ENCODE measurements at regions not wholly inside any gene's neighbourhood (a gene's known extent, or its start where the extent isn't known, plus 50 kb on each side); places are given as distances from the start of the nearest gene placed in this dataset.
"Not testable (repeated sequence)": the region's sequence is repeated elsewhere in the genome, so short reads cannot be mapped to it uniquely, and the experiment has no call there.

DNA sequence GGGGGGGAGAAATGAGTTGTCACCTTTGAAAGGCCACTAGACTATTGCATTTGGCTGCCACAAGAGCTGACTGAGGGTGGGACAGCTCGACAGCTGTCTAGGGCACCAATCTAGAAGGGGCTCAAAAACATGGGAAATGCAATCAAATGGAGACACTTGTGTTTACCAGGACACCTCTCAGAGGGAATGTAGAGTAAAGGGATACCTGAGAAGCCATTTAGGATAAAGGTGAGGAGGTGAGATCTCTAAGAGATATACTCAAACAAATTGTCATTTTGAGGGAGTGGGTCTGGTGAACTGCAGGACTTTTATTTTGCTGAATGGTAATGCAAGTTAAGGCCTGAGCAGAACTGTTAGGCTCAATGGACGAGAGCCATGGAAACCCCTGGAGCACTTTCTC lies 159.8 kb downstream of the DDX1 start:
- DNase-seq (ENCODE audit: low read depth): no peak

DNA sequence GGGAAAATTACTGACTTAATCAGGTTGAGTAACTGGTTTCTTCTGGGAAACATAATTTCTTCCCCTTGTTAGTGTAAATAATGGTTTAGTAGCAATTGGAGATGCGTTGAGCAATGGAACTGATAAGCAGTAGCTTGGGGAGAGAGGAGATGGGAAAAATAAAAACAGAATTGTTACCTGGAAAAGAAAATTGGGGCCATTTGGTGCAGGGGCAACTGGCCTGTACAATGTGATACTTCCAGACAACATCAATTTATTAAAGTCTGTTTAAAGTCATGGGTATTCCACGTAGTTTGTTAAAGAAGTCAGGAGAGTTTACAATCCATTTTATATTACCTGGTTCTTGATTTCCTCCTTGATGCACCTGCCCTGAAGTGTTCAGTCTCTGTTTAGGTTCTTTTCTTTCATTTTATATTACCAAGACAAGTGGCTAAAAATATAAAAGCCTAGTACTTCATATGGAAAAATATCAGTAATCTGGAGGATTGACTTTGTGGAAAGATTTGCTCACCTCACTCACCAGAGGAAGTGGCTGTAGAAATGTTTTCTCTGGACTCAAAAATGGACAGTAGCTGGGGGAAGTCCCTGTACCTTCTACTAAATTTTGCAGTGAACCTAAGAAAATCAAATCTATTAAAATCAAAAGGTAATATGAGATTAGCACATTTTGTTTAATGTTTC lies 161.0 kb downstream of the DDX1 start:
- no peak for DNase-seq (ENCODE audit: low read depth)

DNA sequence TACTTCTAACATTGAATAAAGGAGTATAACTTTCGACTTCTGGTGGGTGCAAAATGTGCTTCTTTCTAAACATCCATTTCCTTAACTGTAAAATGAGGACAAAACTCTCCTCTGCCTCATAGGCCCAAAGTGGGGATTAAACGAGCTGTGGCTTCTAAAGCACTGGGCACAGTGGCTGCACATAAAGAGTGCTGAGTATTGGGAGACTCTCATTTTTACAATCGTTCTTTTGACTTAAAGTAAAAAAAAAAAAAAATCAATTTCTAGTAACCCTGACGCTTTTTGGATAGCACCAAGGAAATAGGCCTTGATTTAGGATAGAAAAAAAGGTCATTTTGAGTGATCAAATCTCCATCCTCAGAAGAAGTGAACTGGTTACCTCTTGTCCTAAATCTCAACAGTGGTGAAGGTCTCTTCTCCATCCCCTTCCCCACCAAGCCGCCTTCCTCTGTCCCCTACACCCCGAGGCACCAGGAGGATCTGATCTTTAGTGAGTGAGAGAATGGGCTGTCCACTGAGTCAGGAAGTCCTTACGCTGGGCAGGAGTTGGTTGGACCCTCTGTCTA lies 161.6 kb downstream of the DDX1 start:
- no peak for DNase-seq (ENCODE audit: low read depth)

DNA sequence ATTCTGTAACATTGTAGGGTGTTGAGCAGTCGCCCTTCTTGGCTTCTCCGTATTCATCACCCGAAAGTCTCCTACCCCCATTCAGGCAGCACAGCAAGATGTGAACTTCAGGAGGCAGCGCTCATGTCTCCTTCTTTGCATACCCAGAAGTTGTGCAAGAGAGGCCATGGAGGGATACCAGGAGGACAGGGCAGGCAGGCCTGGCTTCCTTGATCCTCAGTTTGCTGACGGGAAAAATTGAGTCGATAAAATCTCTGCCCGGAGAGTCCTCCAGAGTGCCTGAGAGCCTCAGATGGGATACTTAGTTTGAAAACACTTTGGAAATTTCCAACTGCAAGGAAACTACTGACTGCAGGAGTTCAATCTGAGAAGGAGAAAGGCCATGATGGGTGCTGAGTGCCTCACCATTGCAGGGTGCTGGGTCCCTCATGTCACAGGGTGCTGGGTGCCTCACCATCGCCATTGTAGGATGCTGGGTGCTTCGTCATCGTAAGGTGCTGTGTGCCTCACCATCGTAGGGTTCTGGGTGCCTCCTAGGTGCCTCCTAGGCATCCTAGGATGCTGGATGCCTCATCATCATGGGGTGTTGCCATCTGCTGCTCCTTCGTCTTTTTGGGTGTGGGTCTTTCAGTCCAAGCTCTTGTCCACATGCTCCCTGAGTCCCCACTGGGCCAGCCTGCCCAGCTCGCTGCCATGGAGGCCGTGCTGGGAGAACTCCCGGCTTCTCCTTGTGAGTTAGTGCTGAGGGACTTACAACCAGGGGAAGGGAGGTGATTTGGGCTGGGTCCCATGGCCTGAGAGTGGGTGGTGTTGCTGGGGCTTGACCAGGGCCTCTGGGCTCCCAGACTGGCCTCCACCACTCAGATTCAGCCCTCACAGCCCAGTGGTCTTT lies 162.4 kb downstream of the DDX1 start:
- no peak for DNase-seq (ENCODE audit: low read depth)

DNA sequence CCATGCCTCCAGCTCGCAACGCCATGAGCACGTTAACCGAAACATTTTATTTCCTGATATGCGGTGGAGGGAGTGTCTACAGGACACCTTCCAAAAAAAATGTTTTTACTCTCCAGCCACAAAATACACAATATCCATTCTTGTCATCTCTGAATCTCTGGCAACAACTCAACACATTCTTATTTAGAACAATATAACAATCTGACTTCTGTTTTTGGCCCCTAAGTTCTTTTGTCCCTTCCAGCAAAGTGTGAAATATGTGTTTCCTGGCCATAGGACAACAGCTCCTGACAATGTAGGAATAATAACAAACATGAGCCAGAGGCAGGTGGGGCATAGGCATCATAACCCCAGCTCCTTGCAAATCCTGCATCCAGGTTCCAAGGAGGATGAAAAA lies 163.0 kb downstream of the DDX1 start:
- DNase-seq (ENCODE audit: low read depth): no peak

DNA sequence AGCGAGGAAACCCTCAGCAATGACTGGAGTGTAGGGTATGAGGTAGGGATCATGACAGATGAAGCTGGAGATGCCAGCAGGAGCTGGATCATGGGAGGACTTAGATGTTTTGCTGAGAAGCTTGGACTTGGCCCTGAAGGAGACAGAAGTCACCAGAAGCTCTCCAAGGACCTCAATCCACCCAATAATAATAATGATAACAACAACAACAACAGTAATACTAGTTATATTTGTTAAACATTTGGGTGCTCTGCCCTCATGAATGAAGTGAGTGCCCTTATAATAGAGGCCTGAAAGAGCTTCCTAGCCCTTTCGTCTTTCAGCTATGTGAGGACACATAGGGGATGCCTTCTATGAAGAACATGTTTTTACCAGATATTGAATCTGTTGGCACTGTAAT lies 163.9 kb downstream of the DDX1 start:
- DNase-seq (ENCODE audit: low read depth): no peak

DNA sequence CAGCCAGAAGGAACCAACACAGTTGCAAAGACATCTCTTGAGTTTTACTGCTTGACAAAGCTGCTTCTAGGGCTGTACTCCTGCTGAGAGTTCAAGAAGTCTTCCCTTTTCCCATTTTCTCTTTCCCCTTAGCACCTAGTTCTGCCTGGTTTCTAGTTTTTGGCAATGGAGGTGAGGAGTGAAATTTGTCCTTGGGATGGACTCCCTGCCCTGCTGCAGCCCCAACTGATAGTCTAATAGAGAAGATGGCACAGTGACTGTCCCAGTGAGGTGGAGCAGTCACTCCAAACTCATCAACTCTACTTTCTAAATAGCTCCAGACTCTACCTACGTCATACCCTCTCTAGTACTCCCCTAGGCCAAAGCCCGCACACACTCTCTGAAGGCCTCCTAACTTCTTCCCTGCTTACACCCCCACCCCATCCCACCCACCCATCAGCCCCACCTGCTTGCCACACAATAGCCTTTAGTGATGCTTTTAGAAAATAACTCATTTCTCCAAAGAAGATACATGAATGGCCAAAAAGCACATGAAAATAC lies 164.4 kb downstream of the DDX1 start:
- no peak for DNase-seq (ENCODE audit: low read depth)

DNA sequence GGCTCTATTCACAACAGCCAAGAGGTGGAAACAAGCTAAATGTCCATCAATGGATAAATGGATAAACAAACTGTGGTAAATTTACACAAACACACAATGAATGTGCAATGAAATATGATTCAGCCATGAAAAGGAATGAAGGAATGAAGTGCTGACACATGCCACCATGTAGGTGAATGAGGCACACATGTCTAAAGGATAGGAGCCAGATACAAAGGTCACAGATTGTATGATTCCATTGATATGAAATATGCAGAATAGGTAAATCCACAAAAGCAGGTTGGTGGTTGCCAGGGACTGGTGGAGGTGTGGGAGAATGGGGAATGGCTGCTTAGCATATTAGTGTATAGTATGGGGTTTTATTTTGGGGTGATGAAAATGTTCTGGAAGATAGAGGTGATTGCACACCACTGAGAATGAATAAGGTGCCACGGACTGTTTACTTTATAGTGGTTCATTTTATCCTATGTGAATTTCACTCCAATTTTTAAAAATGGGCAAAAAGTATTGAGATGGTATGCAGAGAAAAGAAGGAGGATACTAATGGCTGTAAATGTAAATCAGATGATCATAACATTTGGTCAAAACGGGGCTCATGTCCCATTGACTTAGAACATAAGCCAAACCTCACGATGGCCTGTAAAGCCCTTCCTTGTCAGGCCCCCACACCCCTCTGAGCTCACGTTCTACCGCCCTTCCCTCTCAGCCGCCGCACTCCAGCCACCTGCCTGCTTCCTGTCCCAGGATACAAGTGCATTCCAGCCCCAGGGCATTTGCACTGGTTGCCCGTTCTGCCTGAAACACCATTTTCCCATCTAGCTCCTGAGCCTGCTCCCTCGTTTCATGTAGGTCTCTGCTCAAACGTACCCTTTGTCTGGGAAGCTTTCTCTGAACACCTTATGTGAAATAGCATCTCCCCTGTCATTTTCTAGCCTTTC lies 165.5 kb downstream of the DDX1 start:
- DNase-seq (ENCODE audit: low read depth): no peak

DNA sequence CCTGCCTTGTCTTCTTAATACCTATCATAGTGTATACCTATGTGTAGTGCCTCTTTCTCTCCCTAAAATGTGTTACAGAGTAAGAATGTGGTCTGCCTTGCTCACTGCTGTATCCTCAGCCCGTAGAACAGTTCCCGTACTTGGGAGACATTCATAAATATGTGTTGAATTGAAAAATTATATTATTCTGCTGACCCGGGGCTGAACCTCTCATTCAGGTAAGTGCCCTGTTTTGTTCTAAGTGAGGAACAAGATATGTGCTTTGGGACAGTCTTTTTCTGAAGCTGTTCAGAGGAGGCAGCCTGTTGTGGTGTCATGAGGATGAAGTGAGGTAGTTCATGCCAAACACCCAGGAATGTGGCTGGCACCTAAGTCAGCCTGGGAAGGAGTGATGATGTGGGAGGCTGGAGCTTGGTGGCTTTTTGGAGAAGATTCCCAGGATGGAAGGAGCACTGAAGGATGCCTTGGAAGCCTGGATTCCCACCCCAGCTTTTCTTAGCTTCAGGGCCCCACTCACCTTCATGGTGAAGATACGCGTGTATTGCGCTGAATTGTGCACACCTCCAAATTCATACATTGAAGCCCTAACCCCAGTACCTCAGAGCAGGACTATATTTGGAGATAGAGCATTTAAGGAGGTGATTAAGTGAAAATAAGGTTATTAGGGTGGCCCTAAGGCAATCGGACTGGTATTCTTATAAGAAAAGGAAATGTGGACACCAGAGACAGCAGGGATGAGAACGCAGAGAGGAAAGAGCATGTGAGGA lies 166.3 kb downstream of the DDX1 start:
- DNase-seq (ENCODE audit: low read depth): no peak

DNA sequence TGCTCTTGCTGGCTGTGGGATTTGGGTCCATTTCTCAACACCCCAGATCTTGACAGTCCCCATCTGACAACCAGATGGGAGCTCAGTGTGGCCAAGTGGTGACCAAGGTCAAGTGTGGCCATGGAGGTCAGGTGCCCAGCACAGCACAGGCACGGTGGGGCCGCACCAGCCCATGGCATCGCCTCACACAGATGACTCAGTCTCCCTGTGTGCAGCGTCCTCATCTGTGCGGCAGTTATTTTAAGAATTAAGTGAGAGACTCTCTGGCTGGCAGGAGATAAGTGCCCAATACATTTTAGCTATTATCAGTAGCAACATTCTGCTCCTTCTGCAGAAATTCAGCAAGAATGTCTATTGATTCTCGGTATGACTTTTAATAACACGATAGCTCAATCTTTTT lies 167.2 kb downstream of the DDX1 start:
- no peak for DNase-seq (ENCODE audit: low read depth)

DNA sequence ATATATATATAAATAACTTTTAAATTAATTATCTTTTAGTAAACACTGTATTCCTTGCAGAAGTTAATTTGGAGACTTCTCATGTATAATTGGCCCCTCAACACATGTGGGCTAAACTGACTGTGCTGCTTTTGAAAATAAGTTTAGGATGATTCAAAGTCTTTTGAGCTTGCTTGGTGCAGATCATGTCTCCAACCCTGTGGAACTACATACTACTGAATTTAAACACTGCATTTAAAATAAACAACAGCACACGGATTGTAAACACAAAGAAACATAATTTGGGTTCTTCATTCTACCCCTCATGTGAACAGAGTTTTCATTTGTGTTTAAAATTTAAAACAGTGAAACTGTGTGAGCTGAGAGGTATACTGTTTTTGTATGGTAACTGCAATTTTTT lies 167.7 kb downstream of the DDX1 start:
- DNase-seq (ENCODE audit: low read depth): no peak

DNA sequence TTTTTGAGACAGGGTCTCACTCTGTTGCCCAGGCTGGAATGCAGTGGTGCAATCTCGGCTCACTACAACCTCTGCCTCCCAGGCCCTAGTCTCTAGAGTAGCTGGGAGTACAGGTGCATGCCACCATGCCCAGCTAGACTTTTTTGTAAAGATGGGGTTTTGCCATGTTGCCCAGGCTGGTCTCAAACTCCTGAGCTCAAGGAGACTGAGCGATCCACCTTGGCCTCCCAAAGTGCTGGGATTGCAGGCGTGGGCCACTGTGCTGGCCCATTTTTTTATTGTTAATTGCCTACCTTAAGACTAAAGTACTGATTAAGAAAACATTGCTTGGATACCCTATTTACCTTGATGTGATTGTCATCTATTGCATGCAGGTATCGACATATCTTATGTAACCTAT lies 168.1 kb downstream of the DDX1 start:
- DNase-seq (ENCODE audit: low read depth): not testable (repeated sequence)

DNA sequence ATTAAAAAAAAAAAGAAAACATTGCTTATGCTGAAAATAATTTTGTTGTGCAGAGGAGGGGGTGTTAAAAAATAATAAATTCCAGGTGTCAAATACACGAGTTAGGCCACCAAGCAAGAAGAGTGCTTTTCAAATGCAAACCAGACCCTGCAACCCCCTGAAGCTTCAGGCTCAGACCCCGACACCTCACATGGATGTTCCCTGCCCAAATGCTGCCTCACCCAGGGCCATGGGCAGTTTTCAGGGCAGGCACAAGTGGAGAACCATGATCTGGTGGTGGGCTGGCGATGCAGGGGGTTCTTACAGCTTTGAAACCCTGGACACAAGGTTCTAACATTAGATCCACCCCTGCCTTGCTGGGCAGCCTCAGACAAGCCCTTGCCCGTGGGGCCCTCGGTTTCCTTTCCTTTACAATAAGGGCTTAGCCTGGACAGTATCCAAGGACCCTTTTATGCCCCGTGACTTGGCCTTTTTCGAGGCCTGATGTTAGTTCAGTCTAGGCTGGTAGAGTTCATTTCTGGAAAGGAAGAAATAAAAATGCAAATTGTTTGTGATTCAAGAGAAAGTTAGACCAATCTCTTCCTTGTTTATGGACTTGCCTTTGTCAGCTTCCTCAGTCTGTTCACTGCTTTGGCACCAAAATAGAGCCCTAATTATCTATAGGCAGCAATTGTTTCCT lies 168.7 kb downstream of the DDX1 start:
- no peak for DNase-seq (ENCODE audit: low read depth)

DNA sequence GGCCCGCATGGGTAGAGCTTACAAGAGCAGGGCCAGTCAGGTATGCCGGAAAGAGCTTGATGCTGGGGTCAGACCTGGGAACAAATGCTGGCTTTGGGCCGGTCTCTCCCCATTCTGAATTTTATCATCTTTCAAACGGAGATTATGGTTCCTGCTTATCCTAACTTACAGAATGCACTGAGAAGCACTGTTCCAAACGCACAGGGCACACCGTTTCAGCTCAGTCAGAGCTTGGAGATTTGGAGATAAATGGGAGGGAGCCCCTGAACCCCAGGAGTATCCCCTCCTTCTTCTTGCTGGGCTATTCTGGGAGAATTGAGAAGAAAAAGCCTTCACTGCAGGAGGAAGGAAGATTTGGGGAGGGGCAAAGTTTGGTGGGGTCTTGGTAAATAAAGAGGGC lies 169.4 kb downstream of the DDX1 start:
- DNase-seq (ENCODE audit: low read depth): no peak

DNA sequence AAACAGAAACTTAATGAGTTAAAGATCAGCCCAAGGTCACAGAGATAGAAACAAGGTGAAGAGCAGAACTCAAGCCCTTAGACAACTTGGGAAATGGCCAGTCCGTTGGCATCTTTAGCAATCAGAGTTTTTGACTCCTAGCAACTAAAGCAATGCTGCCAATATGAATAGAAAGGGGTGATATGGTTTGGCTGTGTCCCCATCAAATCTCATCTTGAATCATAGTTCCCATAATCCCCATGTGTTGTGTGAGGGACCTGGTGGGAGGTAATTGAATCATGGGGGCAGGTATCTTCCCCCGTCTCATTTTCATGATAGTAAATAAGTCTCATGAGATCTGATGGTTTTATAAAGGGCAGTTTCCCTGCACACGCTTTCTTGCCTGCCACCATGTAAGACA lies 170.2 kb downstream of the DDX1 start:
- DNase-seq (ENCODE audit: low read depth): no peak

DNA sequence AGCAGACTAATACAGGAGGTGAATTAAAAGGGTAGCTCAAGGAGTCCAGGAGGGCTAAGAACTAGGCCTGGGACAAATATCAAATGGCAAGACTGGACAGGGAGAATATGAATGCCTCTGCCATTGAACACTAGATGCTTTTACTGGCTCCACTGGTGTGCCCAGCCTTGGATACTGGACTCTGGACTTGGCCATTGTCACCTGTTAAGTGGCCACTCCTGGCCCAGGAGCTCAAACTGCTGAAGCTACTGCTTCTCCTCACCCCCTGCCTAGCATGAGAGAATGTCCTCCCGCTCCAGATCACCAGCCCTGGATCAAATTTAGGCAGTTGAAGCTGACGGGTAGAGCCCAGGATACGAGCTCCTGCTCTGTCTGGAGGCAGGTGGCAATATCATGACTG lies 170.8 kb downstream of the DDX1 start:
- DNase-seq (ENCODE audit: low read depth): no peak

DNA sequence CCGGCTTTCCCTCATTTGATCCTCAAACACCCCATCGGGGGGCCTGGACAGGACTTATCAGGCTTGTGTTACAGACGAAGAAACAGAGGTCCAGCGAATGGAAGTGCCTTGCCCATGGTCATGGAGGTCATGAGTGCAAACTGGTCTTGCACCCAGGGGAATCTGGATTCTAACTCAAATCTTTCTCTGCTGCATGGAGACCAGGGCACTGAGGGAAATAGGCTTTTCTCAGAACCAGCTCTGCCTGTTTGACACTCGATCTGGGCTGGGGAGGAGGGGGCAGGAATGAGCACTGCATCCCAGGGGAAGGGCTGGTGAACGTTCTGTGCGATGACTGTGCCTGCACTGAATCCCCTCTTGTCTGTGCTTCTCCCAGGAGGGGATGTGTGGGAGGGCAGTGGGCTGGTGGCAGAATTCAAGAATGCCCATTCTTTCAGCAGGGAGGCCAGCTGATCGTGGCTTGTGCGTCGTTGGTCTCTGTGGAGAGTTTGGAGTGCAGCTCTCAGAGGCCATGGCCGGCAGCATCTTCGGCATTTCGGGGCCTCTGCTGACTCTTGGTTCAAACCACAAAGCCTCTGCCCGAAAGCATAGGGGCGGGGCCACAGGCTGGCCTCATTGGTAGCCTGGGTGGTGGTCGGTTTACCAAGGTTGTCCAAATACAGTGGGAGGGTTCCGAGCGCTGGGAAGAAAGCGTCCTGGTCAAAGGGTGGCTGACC lies 171.6 kb downstream of the DDX1 start:
- no peak for DNase-seq (ENCODE audit: low read depth)

DNA sequence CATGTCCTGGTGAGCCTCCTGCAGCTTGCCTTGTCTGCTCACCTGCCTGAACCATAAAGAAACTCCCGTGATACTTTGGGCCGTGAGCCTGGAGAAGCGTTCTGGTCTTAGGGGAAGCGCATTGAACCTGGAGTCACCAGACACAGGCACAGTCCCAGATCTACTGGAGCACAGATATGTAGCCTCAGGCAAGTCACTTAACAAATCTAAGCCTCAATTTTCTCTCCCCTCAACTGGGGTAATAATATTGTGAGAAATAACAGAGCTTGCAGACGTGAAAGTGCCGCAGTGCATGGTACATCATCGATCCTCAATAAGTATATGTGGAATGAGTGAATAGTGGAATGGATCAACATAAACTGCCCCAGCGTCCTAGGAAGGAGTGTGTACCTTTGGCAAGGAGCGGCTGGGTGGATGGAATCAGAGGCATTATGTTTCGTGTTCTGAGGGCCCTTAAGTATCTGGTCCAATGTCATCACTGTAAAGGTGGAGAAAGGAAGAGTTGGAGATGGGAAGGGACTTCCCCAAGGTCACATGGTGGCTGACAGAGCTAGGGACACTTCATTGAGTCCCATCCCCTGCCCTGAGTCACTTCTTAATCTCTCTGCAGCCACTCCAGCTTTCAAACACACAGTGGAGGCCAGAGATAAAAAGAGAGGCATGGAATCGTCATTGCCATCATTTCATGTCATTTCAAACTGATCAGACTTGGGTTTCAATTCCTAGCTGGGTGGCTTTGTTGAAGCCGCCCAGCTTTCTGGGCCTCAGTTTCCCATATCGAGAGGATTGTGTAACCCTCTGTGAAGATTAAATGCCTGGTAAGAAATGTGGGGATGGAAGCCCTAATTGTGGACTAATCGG lies 172.4 kb downstream of the DDX1 start:
- no peak for DNase-seq (ENCODE audit: low read depth)

DNA sequence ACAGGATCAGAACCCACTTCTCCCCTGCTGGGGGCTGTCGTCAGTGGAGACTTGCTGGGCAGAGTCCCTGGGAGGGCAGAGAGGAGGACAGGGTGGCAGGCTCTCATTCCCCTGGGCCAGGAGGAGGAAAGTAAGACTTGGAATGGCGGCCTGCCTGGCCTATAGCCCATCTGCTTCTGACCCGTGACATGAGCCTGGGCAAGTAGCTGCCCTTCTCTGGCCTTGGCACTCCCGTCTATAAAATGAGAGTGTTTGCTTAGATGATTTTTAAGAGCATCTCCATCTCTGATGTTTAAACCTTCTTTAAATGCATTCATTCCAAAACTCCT lies 173.0 kb downstream of the DDX1 start:
- DNase-seq (ENCODE audit: low read depth): no peak

Measured in M059J (cell line).